SJCRH30 (cell line): ENCODE measurements at regions not wholly inside any gene's neighbourhood (a gene's known extent, or its start where the extent isn't known, plus 50 kb on each side); places are given as distances from the start of the nearest gene placed in this dataset.

Source experiments
- DNase-seq, 2 experiments: peaks; one replicate each; pipeline ENCODE4 v3.0.0-alpha.2; 2015 to 2020
- H3K27ac ChIP-seq: fragments of 250-450 bp; sonication (Bioruptor Pico); 2 replicates; pipeline ENCODE4 v1.5.1; 2020; ENCODE audit warnings: mild to moderate bottlenecking, moderate library complexity
- H3K27me3 ChIP-seq: fragments of 250-450 bp; sonication (Bioruptor Pico); 2 replicates; pipeline ENCODE4 v1.5.1; 2020; ENCODE audit warnings: mild to moderate bottlenecking, moderate library complexity
- H3K36me3 ChIP-seq: fragments of 250-450 bp; sonication (Bioruptor Pico); 2 replicates; pipeline ENCODE4 v1.5.1; 2020; ENCODE audit warnings: mild to moderate bottlenecking, moderate library complexity
- H3K4me1 ChIP-seq: fragments of 250-450 bp; sonication (Bioruptor Pico); 2 replicates; pipeline ENCODE4 v1.5.1; 2020; ENCODE audit warnings: mild to moderate bottlenecking, moderate library complexity
- H3K4me3 ChIP-seq: fragments of 250-450 bp; sonication (Bioruptor Pico); 2 replicates; pipeline ENCODE4 v1.5.1; 2020; ENCODE audit warnings: mild to moderate bottlenecking, moderate library complexity
- H3K9me3 ChIP-seq: fragments of 250-450 bp; sonication (Bioruptor Pico); replicated peaks from 2 replicates; pipeline ENCODE4 v1.5.1; 2020; ENCODE audit warnings: mild to moderate bottlenecking, moderate library complexity

GRCh38 chr13:68110178-68110768, 880.1 kb upstream of the PCDH9 start:
- no peak for DNase-seq
- H3K27ac ChIP-seq, result no peak overlapping the region
- no peaks in the 10 kb centered on the region for H3K36me3 ChIP-seq
- H3K4me3 ChIP-seq, result no peak overlapping the region
- no peaks in the 10 kb centered on the region; the same call in 1 of the 2 replicates for H3K9me3 ChIP-seq
- H3K4me1 ChIP-seq, result no peaks in the 10 kb centered on the region
- H3K27me3 ChIP-seq, result no peaks in the 10 kb centered on the region

GRCh38 chr13:68107667-68108066, 877.5 kb upstream of the PCDH9 start:
- Histone ChIP-seq H3K9me3 (no peaks in the 10 kb centered on the region; the same call in 1 of the 2 replicates), H3K27ac (no peak overlapping the region), H3K27me3 (no peaks in the 10 kb centered on the region), H3K4me1 (no peaks in the 10 kb centered on the region), H3K4me3 (no peak overlapping the region), H3K36me3 (no peaks in the 10 kb centered on the region)
- DNase-seq, result no peak

GRCh38 chr13:68099631-68100030, 869.5 kb upstream of the PCDH9 start:
- H3K27ac ChIP-seq, result peak overlapping the region; percentile 73
- H3K36me3 ChIP-seq, result no peaks in the 10 kb centered on the region
- H3K9me3 ChIP-seq, result no peaks in the 10 kb centered on the region; the same call in 1 of the 2 replicates
- DNase-seq, result peak; percentile 77 to 80
- H3K27me3 ChIP-seq, result no peaks in the 10 kb centered on the region
- peaks cover 25% of the 10 kb centered on the region for H3K4me1 ChIP-seq
- H3K4me3 ChIP-seq, result no peak overlapping the region

- Histone ChIP-seq H3K27ac (no peak overlapping the region), H3K9me3 (no peaks in the 10 kb centered on the region), H3K4me1 (no peaks in the 10 kb centered on the region; the same call in 1 of the 2 replicates), H3K36me3 (no peaks in the 10 kb centered on the region), H3K4me3 (no peak overlapping the region), H3K27me3 (no peaks in the 10 kb centered on the region)
- DNase-seq, result no peak
Observed at GRCh38 chr13:68081061-68081460, 850.9 kb upstream of the PCDH9 start.

GRCh38 chr13:68078874-68079273, 848.7 kb upstream of the PCDH9 start:
- Histone ChIP-seq H3K4me3 (no peak overlapping the region), H3K4me1 (no peaks in the 10 kb centered on the region; the same call in 1 of the 2 replicates), H3K9me3 (no peaks in the 10 kb centered on the region), H3K27me3 (no peaks in the 10 kb centered on the region), H3K36me3 (no peaks in the 10 kb centered on the region), H3K27ac (no peak overlapping the region)
- DNase-seq, result no peak

DNA sequence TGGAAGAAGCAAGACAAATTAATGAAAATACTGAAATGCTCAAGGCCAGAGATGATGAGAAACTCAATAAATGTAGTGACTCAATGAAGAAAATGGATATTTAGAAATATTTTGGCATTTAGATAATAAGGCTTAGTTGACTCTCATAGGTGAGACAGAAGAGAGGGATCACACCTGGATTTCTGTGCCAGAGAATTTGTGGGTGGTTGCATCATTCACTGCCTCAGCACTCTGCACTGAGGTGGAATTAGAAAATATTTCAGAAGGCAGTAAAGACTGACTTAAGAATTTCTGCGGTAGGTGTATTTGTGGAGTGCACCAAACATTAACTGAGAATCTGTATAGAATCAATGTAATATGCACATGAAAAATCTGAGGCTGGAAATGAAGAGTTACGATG, 848.3 kb upstream of the PCDH9 start:
- Histone ChIP-seq H3K4me1 (no peaks in the 10 kb centered on the region; the same call in 1 of the 2 replicates), H3K4me3 (no peak overlapping the region), H3K36me3 (no peaks in the 10 kb centered on the region), H3K27me3 (no peaks in the 10 kb centered on the region), H3K27ac (no peak overlapping the region), H3K9me3 (no peaks in the 10 kb centered on the region)
- no peak for DNase-seq

DNA sequence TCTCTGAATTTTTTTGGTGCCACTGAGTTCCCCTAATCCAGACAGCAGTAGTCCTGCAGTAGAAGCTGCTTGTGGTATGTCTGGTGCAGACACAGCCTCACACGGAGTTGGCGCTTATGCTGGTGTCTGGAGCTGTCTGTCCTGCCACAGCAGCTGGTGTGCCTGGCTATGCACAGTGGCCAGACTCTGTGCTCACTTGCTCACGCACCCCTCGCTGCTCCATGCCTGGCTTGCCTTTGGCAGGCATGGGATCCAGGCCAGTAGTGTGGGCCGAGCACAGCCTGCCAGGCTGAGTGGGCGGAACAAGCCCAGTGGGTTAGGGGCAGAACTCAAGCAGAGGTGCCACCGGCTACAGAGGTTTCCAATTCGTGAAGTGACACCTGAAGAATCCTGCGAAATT, 845.9 kb upstream of the PCDH9 start:
- no peaks in the 10 kb centered on the region for H3K9me3 ChIP-seq
- no peak overlapping the region for H3K4me3 ChIP-seq
- peak in 1 of 2 experiments; percentile 2 for DNase-seq
- H3K36me3 ChIP-seq, result no peaks in the 10 kb centered on the region
- no peaks in the 10 kb centered on the region for H3K27me3 ChIP-seq
- no peaks in the 10 kb centered on the region; the same call in 1 of the 2 replicates for H3K4me1 ChIP-seq
- no peak overlapping the region for H3K27ac ChIP-seq

- no peaks in the 10 kb centered on the region for H3K9me3 ChIP-seq
- no peak overlapping the region for H3K27ac ChIP-seq
- no peak overlapping the region for H3K4me3 ChIP-seq
- DNase-seq, result no peak
- H3K4me1 ChIP-seq, result no peaks in the 10 kb centered on the region
- H3K36me3 ChIP-seq, result no peaks in the 10 kb centered on the region
- H3K27me3 ChIP-seq, result no peaks in the 10 kb centered on the region
Observed at GRCh38 chr13:68066879-68067513, 836.9 kb upstream of the PCDH9 start.

- Histone ChIP-seq H3K27ac (no peak overlapping the region), H3K27me3 (no peaks in the 10 kb centered on the region), H3K36me3 (no peaks in the 10 kb centered on the region), H3K4me3 (no peak overlapping the region), H3K4me1 (no peaks in the 10 kb centered on the region), H3K9me3 (no peaks in the 10 kb centered on the region)
- DNase-seq, result no peak
Observed at GRCh38 chr13:68064001-68064770, 834.0 kb upstream of the PCDH9 start.

DNA sequence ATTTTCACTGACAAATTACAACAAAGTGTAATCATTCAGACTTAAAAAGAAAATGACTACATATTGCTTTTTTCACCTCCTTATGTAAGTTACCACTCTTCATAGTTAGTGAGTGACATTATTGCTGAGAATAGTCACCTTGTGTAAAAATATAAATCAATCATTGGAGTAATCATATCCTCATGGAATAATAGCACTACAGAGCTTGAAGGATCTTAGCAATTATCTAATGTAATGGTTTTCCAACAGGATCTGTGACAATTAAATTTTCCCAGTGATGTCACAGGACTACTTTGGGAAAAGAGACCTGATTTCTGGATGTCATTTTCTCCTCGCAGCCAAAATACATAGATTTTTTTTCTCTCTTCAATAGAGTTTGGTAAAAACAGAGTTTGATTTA, 833.0 kb upstream of the PCDH9 start:
- no peaks in the 10 kb centered on the region for H3K36me3 ChIP-seq
- DNase-seq, result no peak

DNA sequence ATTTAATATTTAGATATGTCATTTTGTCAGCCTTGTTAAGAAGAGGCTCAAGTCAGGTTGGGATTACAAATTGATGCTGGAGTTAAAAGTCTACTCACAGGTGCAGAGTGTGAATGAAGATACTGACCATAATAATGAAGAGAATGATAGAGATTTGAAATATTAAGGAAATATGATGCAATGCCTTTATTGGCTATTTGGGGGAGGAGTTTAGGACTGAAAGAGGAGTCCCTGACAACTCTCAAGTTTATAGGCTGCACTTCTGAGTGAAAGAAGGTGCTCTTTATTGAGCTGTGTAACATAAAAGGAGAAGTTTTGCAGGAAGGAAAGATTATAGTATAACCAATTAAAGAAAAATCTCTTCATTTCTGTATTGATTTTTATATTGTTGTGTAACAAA, 827.7 kb upstream of the PCDH9 start:
- no peak overlapping the region for H3K27ac ChIP-seq
- no peaks in the 10 kb centered on the region for H3K9me3 ChIP-seq
- H3K4me1 ChIP-seq, result no peaks in the 10 kb centered on the region
- no peaks in the 10 kb centered on the region for H3K36me3 ChIP-seq
- no peak overlapping the region for H3K4me3 ChIP-seq
- DNase-seq, result no peak
- H3K27me3 ChIP-seq, result no peaks in the 10 kb centered on the region

More for the DNA sequence above, 833.0 kb upstream of the PCDH9 start:
- Histone ChIP-seq H3K27me3 (no peaks in the 10 kb centered on the region), H3K9me3 (no peaks in the 10 kb centered on the region), H3K4me1 (no peaks in the 10 kb centered on the region), H3K4me3 (no peak overlapping the region), H3K27ac (no peak overlapping the region)

- DNase-seq, result peak; percentile 12 to 15
- H3K4me3 ChIP-seq, result no peak overlapping the region
- H3K9me3 ChIP-seq, result no peaks in the 10 kb centered on the region
- no peaks in the 10 kb centered on the region for H3K4me1 ChIP-seq
- no peaks in the 10 kb centered on the region for H3K27me3 ChIP-seq
- no peak overlapping the region for H3K27ac ChIP-seq
- H3K36me3 ChIP-seq, result no peaks in the 10 kb centered on the region
Observed at GRCh38 chr13:68056816-68057710, 826.9 kb upstream of the PCDH9 start.

- DNase-seq, result no peak
- no peaks in the 10 kb centered on the region for H3K4me1 ChIP-seq
- no peaks in the 10 kb centered on the region for H3K27me3 ChIP-seq
- no peak overlapping the region for H3K27ac ChIP-seq
- H3K36me3 ChIP-seq, result no peaks in the 10 kb centered on the region
- no peak overlapping the region for H3K4me3 ChIP-seq
- H3K9me3 ChIP-seq, result no peaks in the 10 kb centered on the region
Observed at GRCh38 chr13:68051910-68052309, 821.8 kb upstream of the PCDH9 start.

DNA sequence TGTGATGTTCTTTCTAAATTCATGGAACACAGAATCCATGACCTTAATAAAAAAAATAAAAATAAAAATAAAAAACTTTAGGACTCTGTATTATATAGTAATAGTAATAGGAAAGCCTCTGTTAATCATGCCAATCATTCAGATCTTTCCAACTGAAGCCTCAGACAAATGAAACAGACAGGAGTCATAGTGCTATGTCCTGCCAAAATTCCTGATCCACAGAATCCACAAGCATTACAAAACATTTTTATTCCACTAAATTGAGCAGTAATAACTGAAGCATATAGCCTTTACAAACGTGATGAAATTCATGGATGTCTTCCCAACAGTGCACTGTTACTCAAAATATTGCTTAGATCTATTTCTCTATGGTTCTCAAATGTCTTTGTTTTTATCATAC, 820.6 kb upstream of the PCDH9 start:
- H3K4me3 ChIP-seq, result no peak overlapping the region
- no peaks in the 10 kb centered on the region for H3K27me3 ChIP-seq
- no peak for DNase-seq
- no peaks in the 10 kb centered on the region for H3K9me3 ChIP-seq
- no peaks in the 10 kb centered on the region for H3K4me1 ChIP-seq
- no peaks in the 10 kb centered on the region for H3K36me3 ChIP-seq
- H3K27ac ChIP-seq, result no peak overlapping the region
